GM21367 (cell line): ENCODE measurements at regions not wholly inside any gene's neighbourhood (a gene's known extent, or its start where the extent isn't known, plus 50 kb on each side); places are given as distances from the start of the nearest gene placed in this dataset.

Experiments
- ATAC-seq: cut with Tn5 transposase; IDR thresholded peaks from one replicate; pipeline ENCODE4 v1.9.1; 2021; ENCODE audit not compliant: unreplicated experiment

DNA sequence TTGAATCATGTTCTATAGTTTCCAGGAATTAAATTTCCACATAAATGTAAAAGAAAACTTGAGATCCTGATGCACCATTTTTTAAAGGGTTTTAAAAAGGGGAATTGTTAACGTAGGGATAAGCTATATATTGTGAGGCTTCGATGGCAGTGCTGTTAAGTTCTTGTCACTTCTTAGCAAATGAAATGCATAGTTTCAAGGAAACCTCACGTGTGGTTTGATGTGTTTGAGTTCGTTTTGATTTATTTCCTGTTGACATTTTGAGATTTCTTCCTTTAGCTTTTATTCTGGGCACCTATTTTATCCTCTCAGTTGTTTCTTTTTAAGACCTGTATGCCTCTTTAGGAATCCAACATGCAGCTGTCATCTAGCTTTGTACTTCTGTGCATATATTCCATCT lies 301.0 kb downstream of the DOCK8 start:
- no peak for ATAC-seq

- no peak for ATAC-seq
Observed at GRCh38 chr9:517993-518392, 303.3 kb downstream of the DOCK8 start.

GRCh38 chr9:518540-518939 lies 303.9 kb downstream of the DOCK8 start:
- ATAC-seq: no peak

DNA sequence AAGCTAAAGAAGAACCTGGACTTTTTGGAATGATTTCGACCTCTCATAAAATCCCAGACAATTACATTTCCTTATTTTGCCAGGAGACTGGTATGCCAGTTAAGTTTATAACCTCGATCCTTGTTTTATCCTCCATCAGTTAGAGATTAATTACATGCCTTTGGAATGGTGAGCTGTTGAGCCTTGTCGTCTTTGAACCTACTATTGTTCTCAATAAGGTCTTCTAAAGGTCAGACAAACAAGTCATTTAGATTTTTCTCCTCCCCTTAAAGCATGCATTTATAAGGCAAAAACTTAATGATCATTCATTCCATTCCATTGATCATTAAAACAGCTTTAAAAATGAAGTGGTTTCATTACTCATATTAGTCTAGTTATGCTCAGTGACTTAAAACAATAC lies 304.9 kb downstream of the DOCK8 start:
- no peak for ATAC-seq

DNA sequence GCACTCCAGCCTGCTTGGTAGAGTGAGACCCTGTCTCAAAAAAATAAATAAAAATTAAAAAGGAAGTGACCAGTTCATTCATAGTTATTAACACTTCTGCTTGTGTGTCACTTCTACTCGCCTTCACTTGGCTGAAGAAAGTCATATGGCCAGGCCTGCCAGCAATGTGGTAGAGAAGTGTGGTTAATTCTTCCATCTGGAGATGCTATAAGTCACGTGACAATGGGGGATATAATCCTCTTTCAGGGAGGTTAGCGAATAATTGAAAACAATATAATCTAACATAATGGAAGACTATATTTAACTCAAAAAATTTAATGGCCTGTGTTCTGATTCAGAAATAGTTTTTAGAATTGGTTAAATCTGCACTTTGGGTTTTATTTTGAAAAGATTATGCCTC lies 305.6 kb downstream of the DOCK8 start:
- no peak for ATAC-seq

DNA sequence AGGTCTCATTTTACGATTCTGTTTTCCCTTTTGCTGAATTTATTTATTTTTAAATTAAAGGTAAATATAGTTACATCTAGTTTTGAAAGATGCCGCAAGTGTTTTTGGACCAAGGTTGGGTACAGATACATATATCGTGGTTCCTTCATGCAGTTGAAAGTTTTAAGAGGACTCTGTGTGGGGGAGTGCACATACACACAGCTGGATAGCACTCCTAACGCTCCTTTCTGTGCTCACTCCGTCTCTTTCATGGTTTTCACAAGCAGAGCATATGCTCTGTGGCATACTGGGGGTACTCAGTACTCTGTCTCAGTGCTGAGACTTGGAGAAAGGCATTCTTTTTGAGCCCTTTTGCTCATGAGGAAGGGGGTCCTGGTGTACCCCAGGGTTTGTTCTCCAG lies 307.5 kb downstream of the DOCK8 start:
- no peak for ATAC-seq

DNA sequence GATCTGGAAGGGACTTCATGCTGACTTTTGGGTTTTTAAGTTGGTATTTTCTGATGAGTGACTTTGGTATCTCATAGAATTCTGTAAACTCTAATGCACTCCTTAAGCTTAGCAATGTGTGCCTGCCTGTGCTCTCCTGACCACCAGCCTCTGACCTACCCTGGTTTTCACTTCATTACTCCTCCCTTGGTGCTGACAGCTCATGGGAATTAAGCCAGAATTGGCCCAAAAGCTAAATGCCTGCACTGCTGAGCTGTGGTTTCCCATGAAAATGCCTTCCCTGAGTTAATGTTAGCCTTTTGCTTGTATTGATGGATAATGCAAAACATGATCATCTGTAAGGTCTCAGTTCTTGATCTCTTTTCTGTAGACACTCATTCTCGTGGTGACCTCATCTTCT lies 308.0 kb downstream of the DOCK8 start:
- no peak for ATAC-seq

DNA sequence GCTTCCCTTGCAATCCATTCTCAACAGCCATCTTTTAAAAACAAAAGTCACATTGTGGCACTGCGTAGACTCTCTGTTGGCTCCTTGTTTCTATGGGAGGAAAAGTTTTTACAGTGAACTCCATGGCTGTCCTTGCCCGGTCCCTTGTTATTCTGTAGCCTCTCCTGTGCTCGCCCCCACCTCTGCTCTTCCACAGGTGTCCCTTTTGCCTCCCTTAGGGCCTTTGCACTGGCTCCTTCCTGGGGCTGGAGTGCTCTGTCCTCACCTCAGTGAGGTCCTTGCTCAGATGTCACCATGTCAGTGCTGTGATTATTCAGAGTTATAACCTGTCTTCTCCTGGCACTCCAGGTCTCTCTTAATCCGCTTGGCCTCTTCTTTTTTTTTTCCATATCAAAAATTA lies 308.8 kb downstream of the DOCK8 start:
- no peak for ATAC-seq

- no peak for ATAC-seq
Observed at GRCh38 chr9:524008-524407, 309.3 kb downstream of the DOCK8 start.

DNA sequence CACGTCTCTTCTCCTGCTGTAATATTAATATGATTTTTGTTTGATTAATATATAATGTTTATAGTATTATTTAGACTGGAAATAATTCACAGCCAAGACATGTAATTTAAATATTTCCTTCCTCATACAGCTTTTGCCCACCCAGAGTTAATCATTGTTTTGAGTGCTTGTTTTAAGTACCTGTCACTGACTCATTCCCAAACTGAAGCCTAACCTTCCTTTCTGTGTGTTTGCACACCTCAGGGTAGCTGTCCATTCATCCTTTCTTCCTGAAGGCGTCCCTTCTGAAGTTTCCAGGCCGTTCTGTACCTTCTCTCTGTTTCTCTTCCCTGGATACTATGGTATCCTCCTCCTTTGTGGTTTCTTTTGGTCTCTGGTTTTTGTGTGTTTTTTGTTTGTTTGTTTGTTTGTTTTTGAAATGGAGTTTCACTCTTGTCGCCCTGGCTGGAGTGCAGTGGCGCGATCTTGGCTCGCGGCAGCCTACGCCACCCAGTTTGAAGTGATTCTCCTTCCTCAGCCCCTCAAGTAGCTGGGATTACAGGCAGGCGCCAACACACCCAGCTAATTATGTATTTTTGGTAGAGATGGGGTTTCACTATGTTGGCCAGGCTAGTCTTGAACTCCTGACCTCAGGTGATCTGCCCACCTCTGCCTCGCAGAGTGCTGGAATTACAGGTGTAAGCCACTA lies 312.4 kb downstream of the DOCK8 start:
- no peak for ATAC-seq

- ATAC-seq: no peak
Observed at GRCh38 chr9:529731-530130, 311.8 kb upstream of the DMRT1 start.

- ATAC-seq: no peak
Observed at GRCh38 chr9:530681-531080, 310.8 kb upstream of the DMRT1 start.

- no peak for ATAC-seq
Observed at GRCh38 chr9:532707-533106, 308.8 kb upstream of the DMRT1 start.

- no peak for ATAC-seq
Observed at GRCh38 chr9:534886-535285, 306.6 kb upstream of the DMRT1 start.

DNA sequence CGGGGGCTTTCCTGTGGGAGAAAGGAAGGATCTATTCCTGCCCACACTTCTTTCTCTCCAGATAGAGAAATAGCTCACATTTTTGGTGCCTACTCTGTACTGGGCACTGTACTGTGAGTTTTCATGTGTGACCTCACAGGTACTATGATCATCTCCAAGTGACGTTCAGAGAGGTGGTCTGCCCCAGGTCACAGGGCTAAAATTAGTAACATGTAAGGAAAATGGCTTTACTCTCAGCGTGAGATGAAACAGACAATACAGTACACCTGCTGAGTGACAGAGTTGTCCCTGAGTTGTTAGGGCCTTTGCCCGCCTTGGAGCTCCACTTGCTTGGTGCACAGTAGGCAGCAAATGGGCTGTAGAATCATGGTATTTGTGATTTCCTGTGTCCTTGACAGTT lies 306.1 kb upstream of the DMRT1 start:
- ATAC-seq: no peak

- ATAC-seq: no peak
Observed at GRCh38 chr9:536597-537511, 304.6 kb upstream of the DMRT1 start.

DNA sequence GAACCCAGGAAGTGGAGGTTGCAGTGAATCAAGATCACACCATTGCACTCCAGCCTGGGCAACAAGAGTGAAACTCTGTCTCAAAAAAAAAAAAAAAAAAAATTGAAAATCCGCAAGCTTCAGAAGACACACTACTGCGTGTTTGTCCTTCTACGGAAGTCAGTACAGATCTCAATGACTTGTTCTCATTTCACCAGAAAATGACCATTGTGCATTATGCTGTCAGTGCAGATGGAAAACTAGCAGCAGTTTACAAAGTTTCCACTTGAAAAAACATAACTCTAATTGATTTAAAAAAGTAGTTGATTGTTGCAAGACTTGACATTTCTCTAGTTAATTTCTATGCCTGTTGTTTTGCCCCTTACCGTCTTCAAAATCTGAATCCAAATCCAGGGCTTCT lies 298.0 kb upstream of the DMRT1 start:
- ATAC-seq: no peak

GRCh38 chr9:545480-545879 lies 296.0 kb upstream of the DMRT1 start:
- no peak for ATAC-seq

GRCh38 chr9:546235-546634 lies 295.3 kb upstream of the DMRT1 start:
- no peak for ATAC-seq

- no peak for ATAC-seq
Observed at GRCh38 chr9:546797-547223, 294.7 kb upstream of the DMRT1 start.

GRCh38 chr9:547314-547713 lies 294.2 kb upstream of the DMRT1 start:
- ATAC-seq: no peak

- no peak for ATAC-seq
Observed at GRCh38 chr9:549455-549997, 292.0 kb upstream of the DMRT1 start.
